Coronary artery (tissue), 2 donors: ENCODE measurements at regions not wholly inside any gene's neighbourhood (a gene's known extent, or its start where the extent isn't known, plus 50 kb on each side); places are given as distances from the start of the nearest gene placed in this dataset.
A peak's percentile ranks its signal among the peaks of the same experiment; 100 is the strongest.

ENCODE experiments used
- DNase-seq: peaks from one replicate; pipeline ENCODE4 v3.0.0-alpha.2; 2017; ENCODE audit warnings: low spot score
- H3K27ac ChIP-seq, 2 donors: fragments of 200-600 bp; sonication (generic); one replicate each; pipeline ENCODE4 v1.5.1; 2016 to 2019
- H3K4me3 ChIP-seq: fragments of 200-600 bp; sonication (generic); 2 replicates; pipeline ENCODE4 v1.5.1; 2016; ENCODE audit warnings: mild to moderate bottlenecking, moderate library complexity
- CTCF ChIP-seq: fragments of 200-600 bp; sonication (generic); IDR thresholded peaks from one replicate; pipeline ENCODE4 v1.5.1; 2019; ENCODE audit warnings: antibody characterized with exemption

GRCh38 chr11:113634940-113635575, 71.0 kb downstream of the TMPRSS5 start:
- DNase-seq, result no peak
- no peak for TF ChIP-seq CTCF
- no peak overlapping the region for H3K27ac ChIP-seq
- H3K4me3 ChIP-seq, result no peak overlapping the region

GRCh38 chr11:113632981-113633380, 73.1 kb downstream of the TMPRSS5 start:
- TF ChIP-seq CTCF, result no peak
- Histone ChIP-seq H3K4me3 (no peak overlapping the region), H3K27ac (peak overlapping the region; percentile 33 to 70)
- no peak for DNase-seq

- no peak for DNase-seq
- Histone ChIP-seq H3K4me3 (no peak overlapping the region), H3K27ac (no peak overlapping the region)
- no peak for TF ChIP-seq CTCF
These were observed 76.5 kb downstream of the TMPRSS5 start for GRCh38 chr11:113629562-113629961.

- TF ChIP-seq CTCF, result no peak
- DNase-seq, result no peak
- Histone ChIP-seq H3K27ac (no peak overlapping the region), H3K4me3 (no peak overlapping the region)
These were observed 77.2 kb downstream of the TMPRSS5 start for GRCh38 chr11:113628912-113629311.

- Histone ChIP-seq H3K27ac (no peak overlapping the region), H3K4me3 (no peak overlapping the region)
- no peak for DNase-seq
- no peak for TF ChIP-seq CTCF
These were observed 78.2 kb downstream of the TMPRSS5 start for GRCh38 chr11:113627946-113628345.

- TF ChIP-seq CTCF, result no peak
- H3K27ac ChIP-seq, result no peak overlapping the region
- no peak for DNase-seq
- no peak overlapping the region for H3K4me3 ChIP-seq
These were observed 78.8 kb downstream of the TMPRSS5 start for GRCh38 chr11:113627297-113627696.

- Histone ChIP-seq H3K4me3 (no peak overlapping the region), H3K27ac (no peak overlapping the region)
- no peak for DNase-seq
- no peak for TF ChIP-seq CTCF
These were observed 79.4 kb downstream of the TMPRSS5 start for GRCh38 chr11:113626736-113627135.
